ENCODE measurements at regions not wholly inside any gene's neighbourhood (a gene's known extent, or its start where the extent isn't known, plus 50 kb on each side); places are given as distances from the start of the nearest gene placed in this dataset.

DNA sequence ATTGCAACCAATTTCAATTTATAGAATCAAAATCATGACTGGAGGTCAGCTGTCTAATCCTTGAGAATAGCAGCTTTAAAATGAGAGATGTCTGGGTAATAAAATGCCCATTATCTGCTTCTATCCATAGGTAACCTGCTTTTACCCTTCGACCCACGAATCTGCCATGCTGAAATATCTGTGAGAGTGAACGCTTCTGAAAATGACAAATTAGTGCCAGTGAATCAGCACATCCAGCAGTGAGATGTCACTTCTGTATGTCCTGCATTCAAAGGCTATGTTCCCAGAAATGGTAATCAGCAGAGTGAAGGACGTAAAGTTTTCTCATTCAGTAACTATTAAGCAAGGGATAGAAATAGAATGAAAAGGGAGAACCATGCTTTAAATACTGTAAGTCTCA is 532.4 kb upstream of the ITGA1 start:
- Histone ChIP-seq H3K4me1 (ENCODE audit: control insufficient read depth in 1 of 2, insufficient read depth in 2 of 2, low read depth in 1 of 2, low read length in 1 of 2) (no peaks in the 10 kb centered on the region), H3K4me2 (no peak overlapping the region), H3K27ac (ENCODE audit: low read depth in 2 of 2, low read length in 1 of 2) (no peak overlapping the region), H2AFZ (ENCODE audit: low read depth) (no peak overlapping the region), H3F3A (replicated peaks; ENCODE audit: insufficient read depth) (no peaks in the 10 kb centered on the region), H3K9ac (no peak overlapping the region), H4K20me1 (ENCODE audit: insufficient read depth) (no peaks in the 10 kb centered on the region), H3K9me3 (no peaks in the 10 kb centered on the region), H3K9me2 (no peaks in the 10 kb centered on the region), H3K36me3 (replicated peaks in 1 of 2; ENCODE audit: control insufficient read depth in 1 of 2, insufficient read depth in 2 of 2, low read length in 1 of 2) (no peaks in the 10 kb centered on the region), H3K79me2 (ENCODE audit: insufficient read depth) (no peaks in the 10 kb centered on the region), H3K4me3 (ENCODE audit: low read depth in 2 of 2, low read length in 1 of 2) (no peak overlapping the region), H3K27me3 (ENCODE audit: insufficient read depth) (no peaks in the 10 kb centered on the region)
- CTCF ChIA-PET = no interaction called here
- DNase-seq = no peak
- TF ChIP-seq SMC3 (IDR thresholded peaks at IDR 0.05; ENCODE audit: low read depth, low read length) = no peak
- no peak for TF ChIP-seq MEF2A (IDR thresholded peaks at IDR 0.05; ENCODE audit: borderline replicate concordance, low read depth)
- no peak for TF ChIP-seq REST (IDR thresholded peaks at IDR 0.05; ENCODE audit: low read depth, low read length)
- no peak for TF ChIP-seq RAD21 (IDR thresholded peaks at IDR 0.05; ENCODE audit: low read length)
- TF ChIP-seq CTCF (IDR thresholded peaks at IDR 0.05) = no peak
- TF ChIP-seq, protein P1, sequence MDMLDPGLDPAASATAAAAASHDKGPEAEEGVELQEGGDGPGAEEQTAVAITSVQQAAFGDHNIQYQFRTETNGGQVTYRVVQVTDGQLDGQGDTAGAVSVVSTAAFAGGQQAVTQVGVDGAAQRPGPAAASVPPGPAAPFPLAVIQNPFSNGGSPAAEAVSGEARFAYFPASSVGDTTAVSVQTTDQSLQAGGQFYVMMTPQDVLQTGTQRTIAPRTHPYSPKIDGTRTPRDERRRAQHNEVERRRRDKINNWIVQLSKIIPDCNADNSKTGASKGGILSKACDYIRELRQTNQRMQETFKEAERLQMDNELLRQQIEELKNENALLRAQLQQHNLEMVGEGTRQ (IDR thresholded peaks at IDR 0.05; ENCODE audit: borderline replicate concordance, low read depth, low read length) = no peak
- no peak for TF ChIP-seq PBX3 (IDR thresholded peaks at IDR 0.05)
- TF ChIP-seq FOSL2 (IDR thresholded peaks at IDR 0.05; ENCODE audit: borderline replicate concordance, low read depth) = no peak
- TF ChIP-seq, protein P2, sequence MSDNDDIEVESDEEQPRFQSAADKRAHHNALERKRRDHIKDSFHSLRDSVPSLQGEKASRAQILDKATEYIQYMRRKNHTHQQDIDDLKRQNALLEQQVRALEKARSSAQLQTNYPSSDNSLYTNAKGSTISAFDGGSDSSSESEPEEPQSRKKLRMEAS (IDR thresholded peaks at IDR 0.05; ENCODE audit: low read depth) = no peak
- no peak for TF ChIP-seq CHD2 (IDR thresholded peaks at IDR 0.05; ENCODE audit: low read length, partially characterized antibody)
- TF ChIP-seq MXI1 (IDR thresholded peaks at IDR 0.05; ENCODE audit: low read depth, low read length) = no peak
- TF ChIP-seq SIN3A (IDR thresholded peaks at IDR 0.05; ENCODE audit: borderline replicate concordance, low read depth, low read length) = no peak
- TF ChIP-seq FOXM1 (IDR thresholded peaks at IDR 0.05; ENCODE audit: low read depth) = no peak
- TF ChIP-seq TCF12 (IDR thresholded peaks at IDR 0.05) = no peak
- TF ChIP-seq EP300 (IDR thresholded peaks at IDR 0.05; ENCODE audit: borderline replicate concordance in 1 of 2, low read depth in 1 of 2, low read length in 1 of 2) = no peak
- TF ChIP-seq ELF1 (IDR thresholded peaks at IDR 0.05) = no peak
- TF ChIP-seq FOXJ3 (CRISPR knock-in tag; IDR thresholded peaks at IDR 0.05) = no peak
- POLR2A ChIA-PET = no interaction called here
- 35% methylated on average over 4 of the region's 4 CpGs for WGBS (ENCODE audit: low lambda C conversion rate)
